Stimulated activated CD4-positive, alpha-beta T cell treated with anti-CD3 and anti-CD28 coated beads, Interleukin-4, amount 100 ng/mL, for 48 hours (primary cell): ENCODE measurements at regions not wholly inside any gene's neighbourhood (a gene's known extent, or its start where the extent isn't known, plus 50 kb on each side); places are given as distances from the start of the nearest gene placed in this dataset.

Source experiments
- DNase-seq, 2 donors: peaks; one replicate each; pipeline ENCODE4 v3.0.0-alpha.2; 2020; ENCODE audit warnings: low read depth in 2 of 2

GRCh38 chr19:30128211-30128610 lies 186.2 kb downstream of the URI1 start:
- DNase-seq = no peak

- DNase-seq = no peak
Measured at GRCh38 chr19:30130356-30131122, 188.5 kb downstream of the URI1 start.

GRCh38 chr19:30131246-30131645 lies 189.2 kb downstream of the URI1 start:
- DNase-seq = no peak

GRCh38 chr19:30131722-30132291 lies 189.8 kb downstream of the URI1 start:
- DNase-seq = no peak

GRCh38 chr19:30132343-30133075 lies 190.5 kb downstream of the URI1 start:
- no peak for DNase-seq

GRCh38 chr19:30133803-30134202 lies 191.8 kb downstream of the URI1 start:
- no peak for DNase-seq

- no peak for DNase-seq
Measured at GRCh38 chr19:30135093-30135757, 193.2 kb downstream of the URI1 start.

GRCh38 chr19:30135797-30136196 lies 193.8 kb downstream of the URI1 start:
- no peak for DNase-seq

GRCh38 chr19:30136611-30137195 lies 194.7 kb downstream of the URI1 start:
- no peak for DNase-seq

GRCh38 chr19:30137747-30138146 lies 195.7 kb downstream of the URI1 start:
- no peak for DNase-seq

- DNase-seq = no peak
Measured at GRCh38 chr19:30144242-30144758, 202.3 kb downstream of the URI1 start.

- DNase-seq = no peak
Measured at GRCh38 chr19:30144802-30145201, 202.8 kb downstream of the URI1 start.

- no peak for DNase-seq
Measured at GRCh38 chr19:30145467-30145866, 203.4 kb downstream of the URI1 start.

- DNase-seq = no peak
Measured at GRCh38 chr19:30146346-30146745, 204.3 kb downstream of the URI1 start.

- no peak for DNase-seq
Measured at GRCh38 chr19:30148039-30148790, 206.2 kb downstream of the URI1 start.

GRCh38 chr19:30148803-30149202 lies 206.8 kb downstream of the URI1 start:
- DNase-seq = no peak

- no peak for DNase-seq
Measured at GRCh38 chr19:30149300-30149699, 207.3 kb downstream of the URI1 start.

- no peak for DNase-seq
Measured at GRCh38 chr19:30150626-30151025, 208.6 kb downstream of the URI1 start.

- DNase-seq = no peak
Measured at GRCh38 chr19:30151081-30151480, 209.0 kb downstream of the URI1 start.

GRCh38 chr19:30152510-30153291 lies 210.7 kb downstream of the URI1 start:
- no peak for DNase-seq
